Fibroblast of the aortic adventitia (primary cell): ENCODE measurements at regions not wholly inside any gene's neighbourhood (a gene's known extent, or its start where the extent isn't known, plus 50 kb on each side); places are given as distances from the start of the nearest gene placed in this dataset.
"Not testable (repeated sequence)": the region's sequence is repeated elsewhere in the genome, so short reads cannot be mapped to it uniquely, and the experiment has no call there.

ENCODE experiments used
- DNase-seq: peaks from one replicate; pipeline ENCODE4 v3.0.0-alpha.2; 2010; ENCODE audit warnings: low read depth
- H3K4me3 ChIP-seq: 2 replicates; pipeline ENCODE4 v1.5.1; 2011; ENCODE audit warnings: low read depth, mild to moderate bottlenecking, control low read depth, low read length, moderate library complexity
- TF ChIP-seq, protein P1 (sequence below): IDR thresholded peaks from 2 replicates; pipeline ENCODE4 v1.5.1; 2011; ENCODE audit warnings: mild to moderate bottlenecking, low read length, control low read depth, inconsistent platforms; ENCODE audit not compliant: insufficient read depth

DNA sequence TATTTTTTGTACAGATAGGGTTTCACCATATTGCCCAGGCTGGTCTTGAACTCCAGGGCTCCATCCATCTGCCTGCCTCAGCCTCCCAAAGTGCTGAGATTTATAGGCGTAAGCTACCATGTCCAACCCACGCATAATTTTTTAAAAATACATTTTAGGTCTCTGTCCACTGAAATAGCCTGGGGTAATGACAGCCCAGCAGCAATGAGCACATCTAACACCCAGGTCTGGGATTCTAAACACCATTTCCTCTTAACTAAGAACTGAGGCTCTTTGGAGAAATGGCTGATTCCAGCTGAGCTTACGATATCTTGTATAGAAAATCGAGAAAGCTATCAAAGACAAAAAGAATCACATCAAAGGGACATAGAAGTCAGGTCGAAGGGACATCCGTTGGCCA lies 245.3 kb downstream of the PARN start:
- TF ChIP-seq, protein P1, sequence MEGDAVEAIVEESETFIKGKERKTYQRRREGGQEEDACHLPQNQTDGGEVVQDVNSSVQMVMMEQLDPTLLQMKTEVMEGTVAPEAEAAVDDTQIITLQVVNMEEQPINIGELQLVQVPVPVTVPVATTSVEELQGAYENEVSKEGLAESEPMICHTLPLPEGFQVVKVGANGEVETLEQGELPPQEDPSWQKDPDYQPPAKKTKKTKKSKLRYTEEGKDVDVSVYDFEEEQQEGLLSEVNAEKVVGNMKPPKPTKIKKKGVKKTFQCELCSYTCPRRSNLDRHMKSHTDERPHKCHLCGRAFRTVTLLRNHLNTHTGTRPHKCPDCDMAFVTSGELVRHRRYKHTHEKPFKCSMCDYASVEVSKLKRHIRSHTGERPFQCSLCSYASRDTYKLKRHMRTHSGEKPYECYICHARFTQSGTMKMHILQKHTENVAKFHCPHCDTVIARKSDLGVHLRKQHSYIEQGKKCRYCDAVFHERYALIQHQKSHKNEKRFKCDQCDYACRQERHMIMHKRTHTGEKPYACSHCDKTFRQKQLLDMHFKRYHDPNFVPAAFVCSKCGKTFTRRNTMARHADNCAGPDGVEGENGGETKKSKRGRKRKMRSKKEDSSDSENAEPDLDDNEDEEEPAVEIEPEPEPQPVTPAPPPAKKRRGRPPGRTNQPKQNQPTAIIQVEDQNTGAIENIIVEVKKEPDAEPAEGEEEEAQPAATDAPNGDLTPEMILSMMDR: no peak
- no peak for DNase-seq
- H3K4me3 ChIP-seq: no peak overlapping the region

DNA sequence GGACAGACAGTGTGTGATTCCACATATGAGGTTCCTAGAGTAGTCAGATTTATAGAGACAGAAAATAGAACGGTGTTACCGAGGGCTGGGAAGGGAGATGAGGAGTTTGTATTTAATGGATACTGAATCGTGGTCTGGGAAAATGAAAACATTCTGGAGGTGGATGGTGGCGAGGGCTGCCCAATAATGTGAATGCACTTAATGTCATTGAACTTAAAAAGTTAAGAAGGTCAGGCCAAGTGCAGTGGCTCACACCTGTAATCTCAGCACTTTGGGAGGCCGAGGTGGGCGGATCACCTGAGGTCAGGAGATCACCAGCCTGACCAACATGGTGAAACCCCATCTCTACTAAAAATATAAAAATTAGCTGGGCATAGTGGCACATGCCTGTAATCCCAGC lies 246.2 kb downstream of the PARN start:
- H3K4me3 ChIP-seq, DNase-seq: not testable (repeated sequence)

- no peak overlapping the region for H3K4me3 ChIP-seq
- TF ChIP-seq, protein P1: no peak
- DNase-seq: no peak
These were observed 251.2 kb downstream of the PARN start for GRCh38 chr16:14378689-14379467.

DNA sequence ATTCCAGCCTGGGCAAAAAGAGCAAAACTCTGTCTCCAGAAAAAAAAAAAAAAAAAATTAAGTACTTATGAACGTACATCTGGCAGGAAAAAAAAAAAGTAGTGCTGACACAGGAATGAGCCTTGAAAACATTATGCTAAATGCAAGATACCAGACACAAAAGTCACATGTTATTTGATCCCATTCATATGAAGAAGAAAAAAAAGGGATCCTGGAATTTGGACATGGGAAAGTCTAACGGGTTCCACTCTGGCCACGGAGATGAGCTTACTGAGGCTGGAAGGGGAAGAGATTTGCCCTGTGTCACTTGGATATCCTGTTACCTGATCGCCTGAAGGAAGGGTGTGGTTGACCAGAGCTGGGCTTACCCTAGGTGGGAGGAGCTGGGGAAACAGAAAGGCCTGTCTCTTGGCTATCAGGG lies 251.9 kb downstream of the PARN start:
- TF ChIP-seq, protein P1: no peak
- DNase-seq: peak; percentile 74
- no peak overlapping the region for H3K4me3 ChIP-seq

DNA sequence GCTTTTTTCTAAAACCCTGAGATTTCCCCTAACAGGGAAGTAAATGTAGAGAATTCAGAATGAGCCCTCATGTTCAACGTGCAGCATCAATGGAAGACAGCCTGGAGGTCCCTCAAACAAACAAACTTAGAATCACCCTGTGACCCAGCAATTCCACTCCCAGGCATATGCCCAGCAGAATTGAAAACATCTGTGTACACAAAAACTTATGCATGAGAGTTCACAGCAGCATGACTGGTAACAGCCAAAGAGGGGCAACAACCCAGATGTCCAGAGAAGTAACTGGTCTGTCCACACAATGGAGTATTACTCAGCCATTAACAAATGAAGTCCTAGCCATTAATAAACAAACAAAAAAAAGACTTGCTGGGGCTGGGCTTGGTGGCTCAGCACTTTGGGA lies 252.7 kb downstream of the PARN start:
- no peak overlapping the region for H3K4me3 ChIP-seq
- TF ChIP-seq, protein P1: no peak
- DNase-seq: peak; percentile 28

DNA sequence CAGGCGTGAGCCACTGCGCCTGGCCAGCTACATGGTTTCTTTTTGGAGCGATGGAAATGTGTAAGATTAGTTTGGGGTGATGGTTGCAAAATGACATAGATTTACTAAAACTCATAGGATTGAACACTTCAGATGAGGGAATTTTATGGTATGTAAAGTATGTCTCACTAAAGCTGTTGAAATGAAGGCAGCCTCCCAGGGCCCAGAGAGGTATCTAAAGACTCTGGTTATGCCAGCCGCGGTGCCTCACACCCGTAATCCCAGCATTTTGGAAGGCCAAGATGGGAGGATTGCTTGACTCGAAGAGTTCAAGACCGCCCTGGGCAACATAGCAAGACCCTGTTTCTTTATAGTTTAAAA lies 254.9 kb downstream of the PARN start:
- no peak for DNase-seq
- TF ChIP-seq, protein P1: no peak
- no peak overlapping the region for H3K4me3 ChIP-seq

GRCh38 chr16:14374451-14375131 lies 255.5 kb downstream of the PARN start:
- no peak for DNase-seq
- TF ChIP-seq, protein P1: no peak
- no peak overlapping the region for H3K4me3 ChIP-seq
